ENCODE measurements at regions not wholly inside any gene's neighbourhood (a gene's known extent, or its start where the extent isn't known, plus 50 kb on each side); places are given as distances from the start of the nearest gene placed in this dataset.
"Not testable (repeated sequence)": the region's sequence is repeated elsewhere in the genome, so short reads cannot be mapped to it uniquely, and the experiment has no call there.

GRCh38 chr1:164166454-164166853 lies 392.5 kb upstream of the PBX1 start:
- peak in 3 of 4 experiments; percentile 39 to 67 (median 44) for TF ChIP-seq CTCF (IDR thresholded peaks at IDR 0.05)
- TF ChIP-seq POLR2AphosphoS5 (IDR thresholded peaks at IDR 0.05), result not testable (repeated sequence)

All from prostate gland (tissue), 2 donors.